ENCODE measurements at regions not wholly inside any gene's neighbourhood (a gene's known extent, or its start where the extent isn't known, plus 50 kb on each side); places are given as distances from the start of the nearest gene placed in this dataset.

- TF ChIP-seq CTCF (IDR thresholded peaks at IDR 0.05): no peak
- Histone ChIP-seq H3K27me3 (no peaks in the 10 kb centered on the region), H3K4me1 (ENCODE audit: control insufficient read depth in 1 of 2, insufficient read depth in 1 of 2, low read depth in 1 of 2, low read length in 1 of 2) (no peaks in the 10 kb centered on the region), H3K36me3 (no peaks in the 10 kb centered on the region), H3K9me3 (no peaks in the 10 kb centered on the region), H3K4me3 (ENCODE audit: low read depth in 1 of 2, low read length in 1 of 2) (no peak overlapping the region), H3K27ac (no peak overlapping the region)
Observed at GRCh38 chr13:40247845-40248244, 418.6 kb downstream of the FOXO1 start.

GRCh38 chr13:40251343-40252032, 415.0 kb downstream of the FOXO1 start:
- H3K4me1 ChIP-seq (ENCODE audit: control insufficient read depth in 1 of 2, insufficient read depth in 1 of 2, low read depth in 1 of 2, low read length in 1 of 2): no peaks in the 10 kb centered on the region
- no peak for TF ChIP-seq CTCF (IDR thresholded peaks at IDR 0.05)
- no peak overlapping the region for H3K4me3 ChIP-seq (ENCODE audit: low read depth in 1 of 2, low read length in 1 of 2)
- no peaks in the 10 kb centered on the region for H3K9me3 ChIP-seq
- H3K27me3 ChIP-seq: no peaks in the 10 kb centered on the region
- H3K27ac ChIP-seq: no peak overlapping the region
- no peaks in the 10 kb centered on the region for H3K36me3 ChIP-seq

DNA sequence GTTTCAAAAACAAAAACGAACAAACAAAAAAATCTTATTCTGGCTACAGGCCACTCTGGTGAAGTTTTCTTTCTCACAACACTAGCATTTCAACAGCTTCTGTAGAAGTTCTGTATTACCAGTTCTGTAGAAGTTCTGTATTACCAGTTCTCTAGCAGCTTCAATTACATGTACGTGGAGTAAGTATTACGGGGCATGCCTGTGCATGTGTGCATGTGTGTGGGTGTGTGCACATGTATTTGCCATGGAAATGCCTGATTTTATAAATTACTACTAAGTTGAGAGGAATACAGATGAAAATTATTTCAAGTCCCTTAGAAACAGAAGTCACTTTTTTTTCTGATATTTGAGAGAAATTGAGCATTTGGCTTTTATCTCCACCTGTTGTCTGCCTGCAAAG, 414.2 kb downstream of the FOXO1 start:
- TF ChIP-seq CTCF (IDR thresholded peaks at IDR 0.05): no peak
- no peaks in the 10 kb centered on the region for H3K9me3 ChIP-seq
- no peaks in the 10 kb centered on the region for H3K4me1 ChIP-seq (ENCODE audit: control insufficient read depth in 1 of 2, insufficient read depth in 1 of 2, low read depth in 1 of 2, low read length in 1 of 2)
- H3K4me3 ChIP-seq (ENCODE audit: low read depth in 1 of 2, low read length in 1 of 2): no peak overlapping the region
- no peaks in the 10 kb centered on the region for H3K27me3 ChIP-seq
- H3K36me3 ChIP-seq: no peaks in the 10 kb centered on the region
- no peak overlapping the region for H3K27ac ChIP-seq

DNA sequence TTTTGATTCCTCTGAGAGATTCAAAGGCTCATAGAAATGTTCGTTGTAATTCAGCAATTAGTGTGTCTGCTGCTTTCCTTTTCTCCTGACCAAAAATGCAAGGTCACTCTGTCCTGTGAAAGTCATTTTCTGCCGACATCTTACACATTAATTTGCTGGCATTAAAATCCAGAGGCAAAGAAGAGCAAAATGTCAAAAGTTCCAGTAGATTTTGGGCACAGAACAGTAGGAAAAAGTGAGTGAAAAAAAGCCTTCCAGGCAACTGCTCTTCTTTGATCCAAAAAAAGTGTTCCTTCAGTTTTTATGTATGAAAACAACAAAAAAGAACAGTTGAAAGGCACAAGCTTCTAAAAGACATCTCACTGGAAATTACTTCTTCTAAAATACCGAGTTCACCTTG, 413.8 kb downstream of the FOXO1 start:
- Histone ChIP-seq H3K9me3 (no peaks in the 10 kb centered on the region), H3K4me1 (ENCODE audit: control insufficient read depth in 1 of 2, insufficient read depth in 1 of 2, low read depth in 1 of 2, low read length in 1 of 2) (no peaks in the 10 kb centered on the region), H3K36me3 (no peaks in the 10 kb centered on the region), H3K4me3 (ENCODE audit: low read depth in 1 of 2, low read length in 1 of 2) (no peak overlapping the region), H3K27me3 (no peaks in the 10 kb centered on the region), H3K27ac (no peak overlapping the region)
- no peak for TF ChIP-seq CTCF (IDR thresholded peaks at IDR 0.05)

DNA sequence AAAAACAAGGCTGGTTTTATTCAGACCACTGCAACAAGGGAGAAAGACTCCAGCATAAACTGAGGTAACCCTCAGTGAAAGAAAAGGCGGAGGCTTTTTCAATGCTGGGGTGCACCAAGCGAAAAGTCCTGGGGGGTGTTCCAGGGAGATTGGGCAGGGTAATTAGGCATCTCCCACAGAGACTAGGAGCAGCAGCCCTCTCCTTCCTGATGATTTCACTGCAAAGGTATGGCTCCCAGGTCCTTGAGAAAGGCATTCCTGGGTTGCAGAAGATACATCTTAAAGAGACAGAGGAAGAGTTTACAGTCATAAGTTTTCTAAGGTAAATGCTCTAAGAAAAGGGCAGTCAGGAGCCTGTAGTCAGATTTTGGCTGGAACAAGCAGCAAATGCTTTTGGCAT, 412.0 kb downstream of the FOXO1 start:
- H3K4me3 ChIP-seq (ENCODE audit: low read depth in 1 of 2, low read length in 1 of 2): no peak overlapping the region
- no peaks in the 10 kb centered on the region for H3K27me3 ChIP-seq
- H3K4me1 ChIP-seq (ENCODE audit: control insufficient read depth in 1 of 2, insufficient read depth in 1 of 2, low read depth in 1 of 2, low read length in 1 of 2): no peaks in the 10 kb centered on the region
- no peaks in the 10 kb centered on the region for H3K36me3 ChIP-seq
- H3K27ac ChIP-seq: no peak overlapping the region
- H3K9me3 ChIP-seq: no peaks in the 10 kb centered on the region
- no peak for TF ChIP-seq CTCF (IDR thresholded peaks at IDR 0.05)
